Endothelial cell of umbilical vein (primary cell): ENCODE measurements at regions not wholly inside any gene's neighbourhood (a gene's known extent, or its start where the extent isn't known, plus 50 kb on each side); places are given as distances from the start of the nearest gene placed in this dataset.

Source experiments
- BruUV-seq: library from RNA; stranded (reverse); fragments of 400-500 nt; replicated peaks from 2 replicates; lab custom pipeline; 2021; lab: Mats Ljungman, UMichigan
- CTCF ChIA-PET: fragments of 300-600, 350-600 bp; sonication (Branson Sonifier 250); formaldehyde crosslinking; loops from one replicate; lab custom pipeline; 2021; ENCODE audit warnings: antibody characterized with exemption, inconsistent platforms; lab: Charles Lee
- POLR2A ChIA-PET: fragments of 300-600, 350-600 bp; sonication (Branson Sonifier 250); formaldehyde crosslinking; loops from one replicate; lab custom pipeline; 2021; ENCODE audit warnings: antibody characterized with exemption, inconsistent platforms; lab: Charles Lee
- DNase-seq: peaks from one replicate; pipeline ENCODE4 v3.0.0-alpha.2; 2011; ENCODE audit warnings: low read depth, low spot score
- FAIRE-seq: peaks from 2 replicates; lab custom pipeline; 2011; peaks lifted over from hg19 to GRCh38; lab: Jason Lieb, UNC
- H2AFZ ChIP-seq: 2 replicates; pipeline ENCODE4 v1.6.0; 2012; ENCODE audit warnings: low read depth, low read length, control low read depth, inconsistent platforms
- H3K27ac ChIP-seq: 2 replicates; pipeline ENCODE4 v1.5.1; 2011; ENCODE audit warnings: low read depth, mild to moderate bottlenecking, control low read depth, low read length, moderate library complexity; ENCODE audit not compliant: insufficient read depth
- H3K27me3 ChIP-seq, 2 experiments: 2 replicates each; pipeline versions ENCODE4 v1.6.0 to v1.6.1; 2011; ENCODE audit warnings: low read length in 2 of 2, mixed read lengths in 1 of 2; ENCODE audit not compliant: control insufficient read depth in 2 of 2, insufficient read depth in 2 of 2
- H3K36me3 ChIP-seq, 2 experiments: 2 replicates in 1 of 2; 3 replicates in 1 of 2; pipeline ENCODE4 v1.5.1; 2011; ENCODE audit warnings: low read length in 2 of 2, mild to moderate bottlenecking in 1 of 2, moderate library complexity in 1 of 2; ENCODE audit not compliant: control insufficient read depth in 2 of 2, insufficient read depth in 2 of 2; ENCODE audit errors: extremely low read depth in 1 of 2
- H3K4me1 ChIP-seq: 3 replicates; pipeline ENCODE4 v1.5.1; 2011; ENCODE audit warnings: mild to moderate bottlenecking, low read length; ENCODE audit not compliant: control insufficient read depth, insufficient read depth; ENCODE audit errors: extremely low read depth
- H3K4me2 ChIP-seq: 2 replicates; pipeline ENCODE4 v1.6.1; 2011; ENCODE audit warnings: low read length, control low read depth, mixed read lengths; ENCODE audit not compliant: insufficient read depth
- H3K4me3 ChIP-seq, 3 experiments: fragments of 200-600 bp in 1 of 3; sonication (generic), shearing (Covaris generic) in 1 of 3; replicated peaks in 1 of 3; 2 replicates each; pipeline ENCODE4 v1.5.1; 2011 to 2016; ENCODE audit warnings: control low read depth in 3 of 3, low read length in 3 of 3, mild to moderate bottlenecking in 2 of 3, inconsistent platforms in 1 of 3, low read depth in 1 of 3, moderate library complexity in 1 of 3; ENCODE audit not compliant: insufficient read depth in 1 of 3
- H3K79me2 ChIP-seq: 2 replicates; pipeline ENCODE4 v1.6.0; 2012; ENCODE audit warnings: low read length, inconsistent platforms; ENCODE audit not compliant: control insufficient read depth, insufficient read depth
- H3K9ac ChIP-seq: replicated peaks from 2 replicates; pipeline ENCODE3; 2011; ENCODE audit warnings: low read length, control low read depth; ENCODE audit not compliant: insufficient read depth; ENCODE audit errors: extremely low read depth
- H3K9me1 ChIP-seq: replicated peaks from 3 replicates; pipeline ENCODE4 v1.6.0; 2011; ENCODE audit warnings: mild to moderate bottlenecking, low read length; ENCODE audit not compliant: control insufficient read depth, insufficient read depth; ENCODE audit errors: extremely low read depth
- H3K9me3 ChIP-seq: replicated peaks from 2 replicates; pipeline ENCODE4 v1.5.1; 2012; ENCODE audit warnings: low read length, inconsistent platforms; ENCODE audit not compliant: control insufficient read depth, insufficient read depth
- H4K20me1 ChIP-seq: replicated peaks from 2 replicates; pipeline ENCODE3; 2011; ENCODE audit warnings: mild to moderate bottlenecking, low read length; ENCODE audit not compliant: control insufficient read depth, insufficient read depth; ENCODE audit errors: extremely low read depth
- CTCF ChIP-seq, 2 donors: IDR thresholded peaks; 1 replicate in 1 of 2; 2 replicates in 1 of 2; pipeline ENCODE4 v1.5.1; 2011; ENCODE audit warnings: low read length in 2 of 2, mild to moderate bottlenecking in 2 of 2, moderate library complexity in 2 of 2, control low read depth in 1 of 2, inconsistent platforms in 1 of 2, low read depth in 1 of 2; ENCODE audit not compliant: insufficient read depth in 1 of 2; ENCODE audit errors: extremely low read depth in 1 of 2
- EZH2 ChIP-seq: IDR thresholded peaks from 2 replicates; pipeline ENCODE4 v1.6.1; 2012; ENCODE audit warnings: borderline replicate concordance, low read depth, mild to moderate bottlenecking, moderate library complexity, low read length, inconsistent platforms; ENCODE audit not compliant: severe bottlenecking
- FOS ChIP-seq: IDR thresholded peaks from 2 replicates; pipeline ENCODE4 v1.6.1; 2011; ENCODE audit warnings: mild to moderate bottlenecking, low read length, moderate library complexity, borderline replicate concordance; ENCODE audit not compliant: insufficient read depth
- GATA2 ChIP-seq: IDR thresholded peaks from 2 replicates; pipeline ENCODE4 v1.7.0; 2011; ENCODE audit warnings: low read depth, mild to moderate bottlenecking, moderate library complexity, mixed read lengths, low read length; ENCODE audit not compliant: insufficient read length, insufficient read depth
- JUN ChIP-seq: IDR thresholded peaks from 2 replicates; pipeline ENCODE4 v1.6.1; 2011; ENCODE audit warnings: borderline replicate concordance, low read depth; ENCODE audit not compliant: insufficient read length, insufficient read depth
- MAX ChIP-seq: IDR thresholded peaks from 2 replicates; pipeline ENCODE4 v1.6.1; 2011; ENCODE audit not compliant: insufficient read depth, insufficient read length
- MYC ChIP-seq: IDR thresholded peaks from one replicate; pipeline ENCODE4 v1.6.1; 2011; ENCODE audit warnings: mild to moderate bottlenecking, low read depth, low read length
- POLR2A ChIP-seq: IDR thresholded peaks from 2 replicates; pipeline ENCODE4 v1.6.1; 2012; ENCODE audit warnings: low read depth, mild to moderate bottlenecking, control low read depth, low read length
- POLR2AphosphoS5 ChIP-seq: IDR thresholded peaks from 2 replicates; pipeline ENCODE4 v1.6.1; 2012; ENCODE audit warnings: low read depth, mild to moderate bottlenecking, control low read depth, low read length, moderate library complexity; ENCODE audit not compliant: insufficient read depth
- dilution Hi-C: fragments of 300-500 bp; cut with MboI; formaldehyde crosslinking; loops from one replicate; pipeline ENCODE4 v1.15.0; 2019; ENCODE audit warnings: low sequenced_read_pairs; ENCODE audit not compliant: extremely low pct_ligation_motif_present
- intact Hi-C: fragments of 100-400 bp; cut with micrococcal nuclease; formaldehyde crosslinking; loops from one replicate; pipeline ENCODE4 v1.10.0; 2022

- no TSS peak for BruUV-seq
- Histone ChIP-seq H3K27ac (no peak overlapping the region), H3K4me3 (no peak overlapping the region), H3K9ac (no peak overlapping the region), H3K9me3 (no peaks in the 10 kb centered on the region), H3K4me1 (no peaks in the 10 kb centered on the region), H2AFZ (no peak overlapping the region), H3K36me3 (no peaks in the 10 kb centered on the region), H3K79me2 (no peaks in the 10 kb centered on the region), H3K4me2 (no peak overlapping the region), H3K9me1 (no peaks in the 10 kb centered on the region), H3K27me3 (no peaks in the 10 kb centered on the region), H4K20me1 (no peaks in the 10 kb centered on the region)
- FAIRE-seq = no peak
- intact Hi-C loops = no loop called here
- dilution Hi-C loops = no loop called here
- POLR2A ChIA-PET = no interaction called here
- DNase-seq = no peak
- CTCF ChIA-PET = interaction anchor here (2.4 kb wide), 1 partner anchor 12 kb away, joined by 16 read pairs; no protein-coding TSS in a partner anchor
- TF ChIP-seq GATA2 = no peak
- no peak for TF ChIP-seq FOS
- no peak for TF ChIP-seq MYC
- no peak for TF ChIP-seq EZH2
- TF ChIP-seq JUN = no peak
- no peak for TF ChIP-seq MAX
- TF ChIP-seq POLR2A = no peak
- no peak for TF ChIP-seq POLR2AphosphoS5
- no peak for TF ChIP-seq CTCF (IDR thresholded peaks at IDR 0.05; ENCODE audit: extremely low read depth in 1 of 2, insufficient read depth in 1 of 2, low read depth in 1 of 2, low read length in 2 of 2)
Observed at GRCh38 chr5:145685417-145685816, 149.7 kb downstream of the PRELID2 start.
